Left renal cortex interstitium (tissue), 4 donors: ENCODE measurements at regions not wholly inside any gene's neighbourhood (a gene's known extent, or its start where the extent isn't known, plus 50 kb on each side); places are given as distances from the start of the nearest gene placed in this dataset.
A peak's percentile ranks its signal among the peaks of the same experiment; 100 is the strongest.

Experiments used
- DNase-seq, 4 donors: peaks; one replicate each; pipeline ENCODE4 v3.0.0-alpha.2; 2013; ENCODE audit warnings: low read depth in 4 of 4, low spot score in 2 of 4, missing footprints in 1 of 4

DNA sequence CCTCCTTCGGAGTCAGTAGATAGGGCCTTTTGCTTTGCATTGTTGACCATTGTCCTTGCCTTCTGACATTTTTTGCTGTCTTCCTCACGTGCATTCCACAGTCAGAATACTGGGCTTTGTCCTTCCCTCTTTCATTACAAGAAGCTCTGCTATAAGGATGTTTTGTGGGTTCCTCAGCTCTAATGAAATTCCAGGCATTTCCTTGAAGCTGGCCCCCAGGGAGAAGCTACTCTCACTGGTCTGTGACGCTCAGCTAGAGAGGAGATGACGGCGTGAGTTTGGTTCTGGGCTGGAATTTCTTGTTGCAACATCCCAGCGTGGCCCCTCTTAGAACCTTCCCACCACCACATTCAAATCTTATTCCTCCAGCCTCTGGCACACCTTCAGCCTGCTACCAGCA, 210.2 kb downstream of the TJP1 start:
- DNase-seq: no peak

- DNase-seq: no peak
Measured at GRCh38 chr15:29611057-29611456, 211.2 kb downstream of the TJP1 start.

GRCh38 chr15:29601811-29602210, 220.5 kb downstream of the TJP1 start:
- no peak for DNase-seq

DNA sequence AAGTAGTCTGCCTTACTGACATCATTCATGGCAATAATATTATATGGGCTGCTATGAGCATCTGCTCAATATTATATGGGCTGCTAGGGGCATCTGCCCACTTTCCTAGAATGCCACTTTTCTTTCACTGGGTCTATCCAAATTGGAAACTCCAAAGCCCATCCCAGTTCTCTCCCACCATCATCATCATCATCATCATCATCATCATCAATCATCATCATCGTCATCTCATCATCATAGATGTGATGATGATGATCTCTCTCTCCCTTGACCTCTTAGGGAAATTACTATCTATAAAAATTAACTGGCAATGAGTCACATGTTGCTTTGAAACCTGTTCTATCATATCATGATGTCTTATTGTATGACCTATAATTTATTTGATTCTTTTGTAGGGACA, 222.0 kb downstream of the TJP1 start:
- DNase-seq: no peak

DNA sequence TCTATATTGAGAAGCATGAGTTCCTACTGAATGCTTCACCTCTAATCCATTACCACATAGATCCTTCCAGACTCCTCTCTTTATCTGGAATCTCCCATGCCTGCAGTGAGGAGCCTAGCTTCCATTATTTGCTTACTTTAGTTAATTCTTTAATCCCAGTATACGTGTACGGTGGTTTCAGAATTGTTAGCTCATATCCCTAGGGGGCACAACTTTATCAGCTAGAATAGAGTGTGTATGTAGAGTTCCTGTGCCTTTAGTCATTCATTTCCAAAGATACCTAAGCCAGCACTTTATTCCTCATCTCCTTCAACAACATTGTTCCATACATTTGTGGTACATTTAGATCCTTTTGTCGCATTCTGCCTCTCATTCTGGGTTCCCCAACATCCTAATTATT, 226.0 kb downstream of the TJP1 start:
- DNase-seq: no peak

DNA sequence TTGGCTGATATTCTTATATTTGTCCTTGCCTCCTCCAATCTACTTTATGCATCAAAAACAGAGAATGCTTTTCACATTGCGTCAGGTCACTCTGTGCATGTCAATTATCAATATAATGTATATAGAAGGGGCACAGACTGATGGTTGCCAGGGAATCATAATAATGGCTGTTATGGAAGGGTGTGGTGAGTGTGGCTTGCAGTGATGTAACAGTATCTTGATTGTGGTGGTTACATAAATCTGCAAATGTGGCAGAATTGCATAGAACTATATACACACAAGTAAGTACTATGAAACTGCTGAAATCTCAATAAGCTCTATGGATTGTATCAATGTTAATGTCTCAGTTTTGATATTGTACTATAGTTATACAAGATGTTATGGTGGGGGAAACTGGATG, 228.6 kb downstream of the TJP1 start:
- no peak for DNase-seq

DNA sequence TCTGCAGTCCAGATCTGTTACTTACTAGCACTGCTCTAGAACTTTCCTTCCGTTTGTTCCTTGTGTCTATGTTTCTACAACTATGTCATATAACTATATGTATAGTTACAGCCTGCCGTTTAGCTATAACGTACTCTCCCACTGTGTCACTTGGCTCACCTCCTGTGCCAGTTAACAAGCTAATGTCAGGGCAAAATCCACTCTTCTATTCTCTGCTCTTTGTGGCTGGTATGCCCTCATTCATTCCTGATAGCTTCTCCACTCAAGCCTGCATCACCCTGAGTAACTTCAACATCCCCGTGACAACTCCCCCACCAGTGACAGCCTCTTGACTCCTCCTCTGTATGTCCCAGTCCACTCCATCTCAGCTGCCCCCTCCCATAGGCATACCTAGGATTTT, 229.2 kb downstream of the TJP1 start:
- DNase-seq: no peak

- no peak for DNase-seq
Measured at GRCh38 chr15:29590701-29591100, 231.6 kb downstream of the TJP1 start.

GRCh38 chr15:29589975-29590374, 232.3 kb downstream of the TJP1 start:
- no peak for DNase-seq

- no peak for DNase-seq
Measured at GRCh38 chr15:29589416-29589815, 232.9 kb downstream of the TJP1 start.

GRCh38 chr15:29573197-29573838, 248.9 kb downstream of the TJP1 start:
- DNase-seq: no peak

- DNase-seq: no peak
Measured at GRCh38 chr15:29571792-29572431, 250.4 kb downstream of the TJP1 start.

GRCh38 chr15:29570948-29571791, 251.1 kb downstream of the TJP1 start:
- peak in 1 of 4 donors; percentile 44 for DNase-seq

GRCh38 chr15:29570121-29570947, 251.9 kb downstream of the TJP1 start:
- DNase-seq: no peak

GRCh38 chr15:29569533-29570092, 252.7 kb downstream of the TJP1 start:
- DNase-seq: no peak

- DNase-seq: no peak
Measured at GRCh38 chr15:29568840-29569532, 253.3 kb downstream of the TJP1 start.

- no peak for DNase-seq
Measured at GRCh38 chr15:29567336-29567735, 254.9 kb downstream of the TJP1 start.

- no peak for DNase-seq
Measured at GRCh38 chr15:29566914-29567313, 255.4 kb downstream of the TJP1 start.

DNA sequence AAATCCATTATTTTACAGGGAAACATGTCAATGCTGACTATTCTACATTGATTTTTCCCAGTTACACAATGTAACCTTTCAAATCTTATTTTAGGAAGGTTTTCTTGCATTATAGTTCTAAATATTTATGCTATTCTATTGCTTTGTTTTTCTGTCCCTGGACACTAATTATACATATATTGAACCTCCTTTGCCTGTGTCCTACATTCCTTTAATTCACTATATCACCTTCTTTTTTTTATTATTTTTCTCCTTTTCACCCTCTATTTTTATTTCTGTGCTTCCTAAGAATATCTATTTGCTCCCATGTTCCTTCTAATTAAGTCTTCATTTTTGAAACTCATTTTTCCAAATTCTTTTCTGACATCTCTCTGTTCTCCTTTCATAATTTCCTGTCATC, 259.2 kb downstream of the TJP1 start:
- DNase-seq: no peak

DNA sequence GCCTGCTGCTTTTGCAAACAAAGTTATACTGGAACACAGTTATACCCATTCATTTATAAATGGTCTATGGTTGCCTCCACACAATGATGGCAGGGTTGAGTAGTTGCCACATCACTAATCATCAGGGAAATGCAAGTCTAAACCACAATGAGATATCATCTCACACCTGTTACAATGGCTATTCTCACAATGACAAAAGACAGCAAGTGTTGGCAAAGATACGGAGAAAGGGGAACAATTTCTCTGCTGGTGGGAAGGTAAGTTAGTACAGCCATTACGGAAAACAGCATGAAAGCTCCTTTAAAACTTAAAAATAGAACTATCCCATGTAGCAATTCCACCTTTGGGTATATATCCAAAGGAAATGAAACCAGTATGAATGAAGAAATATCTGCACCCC, 261.4 kb downstream of the TJP1 start:
- no peak for DNase-seq
